ENCODE measurements at regions not wholly inside any gene's neighbourhood (a gene's known extent, or its start where the extent isn't known, plus 50 kb on each side); places are given as distances from the start of the nearest gene placed in this dataset.

DNA sequence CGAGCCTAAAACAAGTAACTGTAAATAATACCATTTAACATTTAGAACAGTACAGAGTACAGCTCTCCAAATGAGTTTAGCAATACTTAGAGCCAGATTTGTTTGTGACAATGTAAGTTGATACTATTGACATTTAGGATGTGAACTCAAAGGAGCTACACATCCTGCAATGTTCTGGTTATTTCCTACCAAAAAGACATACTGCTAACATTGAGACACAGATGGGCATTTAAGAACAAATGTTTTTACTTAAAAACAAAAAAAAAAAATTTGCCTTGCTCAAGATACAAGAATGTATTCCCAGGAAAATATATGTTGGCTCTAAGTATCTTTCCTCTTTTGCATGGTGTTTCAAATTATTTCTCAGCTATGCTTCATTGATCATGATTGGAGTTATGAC, 1464.8 kb upstream of the PRMT6 start:
- TF ChIP-seq, protein P1, sequence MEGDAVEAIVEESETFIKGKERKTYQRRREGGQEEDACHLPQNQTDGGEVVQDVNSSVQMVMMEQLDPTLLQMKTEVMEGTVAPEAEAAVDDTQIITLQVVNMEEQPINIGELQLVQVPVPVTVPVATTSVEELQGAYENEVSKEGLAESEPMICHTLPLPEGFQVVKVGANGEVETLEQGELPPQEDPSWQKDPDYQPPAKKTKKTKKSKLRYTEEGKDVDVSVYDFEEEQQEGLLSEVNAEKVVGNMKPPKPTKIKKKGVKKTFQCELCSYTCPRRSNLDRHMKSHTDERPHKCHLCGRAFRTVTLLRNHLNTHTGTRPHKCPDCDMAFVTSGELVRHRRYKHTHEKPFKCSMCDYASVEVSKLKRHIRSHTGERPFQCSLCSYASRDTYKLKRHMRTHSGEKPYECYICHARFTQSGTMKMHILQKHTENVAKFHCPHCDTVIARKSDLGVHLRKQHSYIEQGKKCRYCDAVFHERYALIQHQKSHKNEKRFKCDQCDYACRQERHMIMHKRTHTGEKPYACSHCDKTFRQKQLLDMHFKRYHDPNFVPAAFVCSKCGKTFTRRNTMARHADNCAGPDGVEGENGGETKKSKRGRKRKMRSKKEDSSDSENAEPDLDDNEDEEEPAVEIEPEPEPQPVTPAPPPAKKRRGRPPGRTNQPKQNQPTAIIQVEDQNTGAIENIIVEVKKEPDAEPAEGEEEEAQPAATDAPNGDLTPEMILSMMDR (IDR thresholded peaks at IDR 0.05; ENCODE audit: low read depth, low read length), result no peak
- TF ChIP-seq POLR2A (IDR thresholded peaks at IDR 0.05; ENCODE audit: extremely low read depth, insufficient read length) (no peak), MYC (IDR thresholded peaks at IDR 0.05; ENCODE audit: low read depth, low read length) (no peak)
